Adrenal gland (tissue), 9 donors: ENCODE measurements at regions not wholly inside any gene's neighbourhood (a gene's known extent, or its start where the extent isn't known, plus 50 kb on each side); places are given as distances from the start of the nearest gene placed in this dataset.
"Not testable (repeated sequence)": the region's sequence is repeated elsewhere in the genome, so short reads cannot be mapped to it uniquely, and the experiment has no call there.

ENCODE experiments used
- DNase-seq, 7 donors: peaks; one replicate each; pipeline ENCODE4 v3.0.0-alpha.2; 2019 to 2020
- H3K27ac ChIP-seq, 5 donors: fragments of 200-600 bp; sonication (generic) in 4 of 5; 1 replicate in 3 of 5; 2 replicates in 2 of 5; pipeline versions ENCODE4 v1.5.1 to v1.8.0; 2016 to 2020; ENCODE audit warnings: mild to moderate bottlenecking in 1 of 5
- H3K27me3 ChIP-seq: fragments of 200-600 bp; 2 replicates; pipeline ENCODE4 v1.8.0; 2021
- H3K36me3 ChIP-seq, 2 donors: fragments of 200-600 bp; replicated peaks in 1 of 2; 1 replicate in 1 of 2; 2 replicates in 1 of 2; pipeline versions ENCODE4 v1.5.1 to v1.8.0; 2018 to 2022
- H3K4me1 ChIP-seq, 2 donors: fragments of 200-600 bp; replicated peaks in 1 of 2; 1 replicate in 1 of 2; 2 replicates in 1 of 2; pipeline versions ENCODE4 v1.5.1 to v1.8.0; 2018 to 2021
- H3K4me3 ChIP-seq, 4 donors: fragments of 200-600 bp; sonication (generic) in 3 of 4; one replicate each; pipeline ENCODE4 v1.5.1; 2016 to 2018
- H3K9me3 ChIP-seq, 3 donors: fragments of 200-600 bp; sonication (generic) in 1 of 3; replicated peaks in 1 of 3; 1 replicate in 2 of 3; 2 replicates in 1 of 3; pipeline versions ENCODE4 v1.5.1 to v1.8.0; 2016 to 2021
- CTCF ChIP-seq, 6 experiments: fragments of 450-650 bp in 4 of 6; fragments of 200-600 bp in 2 of 6; sonication (generic) in 1 of 6; IDR thresholded peaks; 1 replicate in 5 of 6; 2 replicates in 1 of 6; pipeline versions ENCODE4 v1.5.1 to v1.8.0; 2016 to 2021; ENCODE audit warnings: antibody characterized with exemption in 6 of 6, mild to moderate bottlenecking in 2 of 6, moderate library complexity in 1 of 6
- POLR2A ChIP-seq, 2 donors: fragments of 450-650 bp; IDR thresholded peaks; one replicate each; pipeline ENCODE4 v1.6.1; 2017; ENCODE audit warnings: antibody characterized with exemption in 2 of 2, mild to moderate bottlenecking in 2 of 2, moderate library complexity in 1 of 2
- whole genome bisulfite sequencing, 4 donors: extraction: QIAGEN DNeasy Blood & Tissue Kit in 2 of 4; methylation state at CpG; one replicate each; pipeline versions ENCODE4 v1.1.5 to v1.1.7; 2013 to 2017; 5-methylcytosine and 5-hydroxymethylcytosine counted together
- intact Hi-C, 2 donors: fragments of 100-400 bp; cut with DNase I; formaldehyde crosslinking; loops; one replicate each; pipeline versions ENCODE4 v1.14.1 to v1.15.0; 2022 to 2023
- donor health status: healthy with polysubstance abuse.
- donor health status: Bipolar disorder and iron deficiency.
- donor health status: DM: yes; HTN: yes; CAD: no.
- donor health status: DM: no; HTN: no; CAD: no.
- donor health status: DM: no; HTN: no; CAD: no.

- Histone ChIP-seq H3K27ac (no peak overlapping the region), H3K4me1 (no peaks in the 10 kb centered on the region), H3K36me3 (no peaks in the 10 kb centered on the region), H3K9me3 (no peaks in the 10 kb centered on the region), H3K4me3 (no peak overlapping the region), H3K27me3 (peaks cover 1% of the 10 kb centered on the region)
- TF ChIP-seq CTCF (IDR thresholded peaks at IDR 0.05) (no peak), POLR2A (IDR thresholded peaks at IDR 0.05) (no peak)
- 66 to 87% (median 82%) methylated on average over 1 of the region's 1 CpG for WGBS, 4 donors
- intact Hi-C loops: no loop called here
- no peak for DNase-seq
These were observed 80.7 kb upstream of the DIAPH3 start for GRCh38 chr13:60244381-60244780.

GRCh38 chr13:60251419-60251818 lies 87.7 kb upstream of the DIAPH3 start:
- H3K4me3 ChIP-seq, H3K27me3 ChIP-seq, H3K36me3 ChIP-seq, DNase-seq, intact Hi-C loops, H3K4me1 ChIP-seq, H3K27ac ChIP-seq, H3K9me3 ChIP-seq: not testable (repeated sequence)
- WGBS, 4 donors: 79 to 92% (median 85%) methylated on average over 8 to 10 of the region's 10 CpGs

- 62 to 77% (median 69%) methylated on average over 11 of the region's 11 CpGs for WGBS, 4 donors
- no peaks in the 10 kb centered on the region for H3K27me3 ChIP-seq
- no peaks in the 10 kb centered on the region for H3K9me3 ChIP-seq
- no peaks in the 10 kb centered on the region for H3K4me1 ChIP-seq
- DNase-seq: no peak
- TF ChIP-seq POLR2A (IDR thresholded peaks at IDR 0.05) (no peak), CTCF (IDR thresholded peaks at IDR 0.05) (no peak)
- no peak overlapping the region for H3K27ac ChIP-seq
- H3K4me3 ChIP-seq: no peak overlapping the region
- intact Hi-C loops: no loop called here
- no peaks in the 10 kb centered on the region for H3K36me3 ChIP-seq
These were observed 94.6 kb upstream of the DIAPH3 start for GRCh38 chr13:60258349-60258748.

GRCh38 chr13:60260440-60260839 lies 96.7 kb upstream of the DIAPH3 start:
- no peak overlapping the region for H3K27ac ChIP-seq
- DNase-seq: no peak
- intact Hi-C loops: no loop called here
- 56 to 75% (median 63%) methylated on average over 3 to 4 of the region's 4 CpGs for WGBS, 4 donors
- no peaks in the 10 kb centered on the region for H3K27me3 ChIP-seq
- no peaks in the 10 kb centered on the region for H3K9me3 ChIP-seq
- no peak overlapping the region for H3K4me3 ChIP-seq
- TF ChIP-seq CTCF (IDR thresholded peaks at IDR 0.05) (no peak), POLR2A (IDR thresholded peaks at IDR 0.05) (no peak)
- H3K36me3 ChIP-seq: no peaks in the 10 kb centered on the region
- no peaks in the 10 kb centered on the region for H3K4me1 ChIP-seq

- 54 to 62% (median 55%) methylated on average over 12 of the region's 12 CpGs for WGBS, 4 donors
- Histone ChIP-seq H3K4me3 (no peak overlapping the region), H3K4me1 (no peaks in the 10 kb centered on the region), H3K27me3 (no peaks in the 10 kb centered on the region), H3K27ac (no peak overlapping the region), H3K9me3 (no peaks in the 10 kb centered on the region), H3K36me3 (no peaks in the 10 kb centered on the region)
- TF ChIP-seq POLR2A (IDR thresholded peaks at IDR 0.05): no peak
- TF ChIP-seq CTCF (IDR thresholded peaks at IDR 0.05): no peak
- no peak for DNase-seq
- intact Hi-C loops: no loop called here
These were observed 98.0 kb upstream of the DIAPH3 start for GRCh38 chr13:60261432-60262351.
